ENCODE measurements at regions not wholly inside any gene's neighbourhood (a gene's known extent, or its start where the extent isn't known, plus 50 kb on each side); places are given as distances from the start of the nearest gene placed in this dataset.

DNA sequence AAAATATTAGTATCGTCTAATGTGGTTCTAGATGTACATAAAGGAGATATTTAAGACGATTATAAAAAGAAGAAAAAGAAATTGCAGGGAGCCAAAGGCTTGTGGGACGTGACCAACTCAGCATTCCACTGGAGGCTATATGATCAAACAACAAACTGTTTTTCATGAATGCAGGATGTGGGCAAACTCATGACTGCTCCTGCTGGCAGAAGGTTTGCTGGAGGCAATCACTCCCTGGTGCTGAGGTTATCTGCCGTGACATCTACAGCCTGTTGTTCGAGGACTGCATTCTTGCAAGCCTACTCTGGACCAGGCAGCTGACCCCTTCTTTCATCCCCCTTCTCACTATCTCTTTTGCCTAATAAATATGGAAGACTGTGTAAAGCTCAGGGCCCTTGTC, 518.1 kb downstream of the UQCRFS1 start:
- TF ChIP-seq, protein P1, sequence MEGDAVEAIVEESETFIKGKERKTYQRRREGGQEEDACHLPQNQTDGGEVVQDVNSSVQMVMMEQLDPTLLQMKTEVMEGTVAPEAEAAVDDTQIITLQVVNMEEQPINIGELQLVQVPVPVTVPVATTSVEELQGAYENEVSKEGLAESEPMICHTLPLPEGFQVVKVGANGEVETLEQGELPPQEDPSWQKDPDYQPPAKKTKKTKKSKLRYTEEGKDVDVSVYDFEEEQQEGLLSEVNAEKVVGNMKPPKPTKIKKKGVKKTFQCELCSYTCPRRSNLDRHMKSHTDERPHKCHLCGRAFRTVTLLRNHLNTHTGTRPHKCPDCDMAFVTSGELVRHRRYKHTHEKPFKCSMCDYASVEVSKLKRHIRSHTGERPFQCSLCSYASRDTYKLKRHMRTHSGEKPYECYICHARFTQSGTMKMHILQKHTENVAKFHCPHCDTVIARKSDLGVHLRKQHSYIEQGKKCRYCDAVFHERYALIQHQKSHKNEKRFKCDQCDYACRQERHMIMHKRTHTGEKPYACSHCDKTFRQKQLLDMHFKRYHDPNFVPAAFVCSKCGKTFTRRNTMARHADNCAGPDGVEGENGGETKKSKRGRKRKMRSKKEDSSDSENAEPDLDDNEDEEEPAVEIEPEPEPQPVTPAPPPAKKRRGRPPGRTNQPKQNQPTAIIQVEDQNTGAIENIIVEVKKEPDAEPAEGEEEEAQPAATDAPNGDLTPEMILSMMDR (IDR thresholded peaks at IDR 0.05) = no peak
- no peak for TF ChIP-seq POLR2A (IDR thresholded peaks at IDR 0.05)
